Forelimb muscle (tissue), 1 donor: ENCODE measurements at regions not wholly inside any gene's neighbourhood (a gene's known extent, or its start where the extent isn't known, plus 50 kb on each side); places are given as distances from the start of the nearest gene placed in this dataset.
"Not testable (repeated sequence)": the region's sequence is repeated elsewhere in the genome, so short reads cannot be mapped to it uniquely, and the experiment has no call there.

ENCODE experiments used
- DNase-seq: peaks from one replicate; pipeline ENCODE4 v3.0.0-alpha.2; 2013; ENCODE audit warnings: low read depth

DNA sequence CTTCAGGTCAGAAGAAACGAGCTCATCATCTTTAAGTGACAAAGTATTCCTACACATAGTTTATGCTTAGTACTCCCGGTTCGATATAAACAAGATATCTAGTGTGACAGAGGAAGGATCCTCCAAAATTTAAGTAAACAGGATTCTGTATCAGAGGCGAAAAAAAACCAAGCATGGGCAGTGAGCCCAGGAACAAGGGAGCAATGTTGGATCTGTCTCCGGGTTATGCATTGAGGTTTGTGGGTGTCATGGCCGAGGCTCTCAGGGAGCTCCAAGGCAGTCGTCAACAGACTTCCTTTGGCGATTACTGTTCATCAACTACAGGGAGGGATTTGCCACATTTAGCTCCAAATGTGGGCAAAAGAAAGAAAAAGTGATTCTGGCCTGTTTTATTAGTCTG, 319.5 kb downstream of the CBLN4 start:
- no peak for DNase-seq

DNA sequence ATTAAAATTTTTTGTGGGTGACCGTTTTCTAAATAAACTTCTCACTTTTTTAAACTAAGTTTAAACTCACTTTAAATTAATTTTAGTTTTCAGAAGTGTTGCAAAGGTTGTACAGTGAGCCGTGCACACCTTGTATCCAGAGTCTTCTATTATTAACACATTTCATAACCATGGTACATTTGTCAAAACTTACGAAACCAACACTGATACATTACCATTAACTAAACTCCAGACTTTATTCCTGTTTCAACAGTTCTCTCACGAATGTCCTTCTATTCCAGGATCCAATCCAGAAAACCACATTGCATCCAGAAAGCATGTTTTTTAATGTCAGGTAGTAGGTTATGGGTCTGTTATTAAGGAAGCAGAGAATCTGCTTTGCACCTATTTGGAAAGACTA, 319.9 kb downstream of the CBLN4 start:
- no peak for DNase-seq

DNA sequence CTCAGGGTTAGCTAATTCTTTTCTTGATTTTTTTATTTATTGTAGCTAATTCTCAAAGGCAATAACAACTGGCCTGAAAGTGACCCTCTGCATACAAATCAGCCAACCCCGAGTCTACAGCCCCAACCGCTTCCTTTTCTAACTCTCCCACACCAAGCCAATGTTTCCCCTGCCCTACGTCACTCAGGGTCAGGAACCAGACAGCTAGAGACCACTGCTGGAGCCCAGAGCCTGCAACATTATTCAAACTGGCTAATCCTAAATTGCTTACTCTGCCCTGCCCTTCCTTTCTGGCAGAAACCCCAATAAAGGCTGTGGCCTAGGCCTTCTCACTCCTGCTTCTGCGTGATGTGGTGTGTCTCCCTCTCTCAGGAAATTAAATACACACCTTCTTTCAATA, 320.7 kb downstream of the CBLN4 start:
- DNase-seq: no peak

DNA sequence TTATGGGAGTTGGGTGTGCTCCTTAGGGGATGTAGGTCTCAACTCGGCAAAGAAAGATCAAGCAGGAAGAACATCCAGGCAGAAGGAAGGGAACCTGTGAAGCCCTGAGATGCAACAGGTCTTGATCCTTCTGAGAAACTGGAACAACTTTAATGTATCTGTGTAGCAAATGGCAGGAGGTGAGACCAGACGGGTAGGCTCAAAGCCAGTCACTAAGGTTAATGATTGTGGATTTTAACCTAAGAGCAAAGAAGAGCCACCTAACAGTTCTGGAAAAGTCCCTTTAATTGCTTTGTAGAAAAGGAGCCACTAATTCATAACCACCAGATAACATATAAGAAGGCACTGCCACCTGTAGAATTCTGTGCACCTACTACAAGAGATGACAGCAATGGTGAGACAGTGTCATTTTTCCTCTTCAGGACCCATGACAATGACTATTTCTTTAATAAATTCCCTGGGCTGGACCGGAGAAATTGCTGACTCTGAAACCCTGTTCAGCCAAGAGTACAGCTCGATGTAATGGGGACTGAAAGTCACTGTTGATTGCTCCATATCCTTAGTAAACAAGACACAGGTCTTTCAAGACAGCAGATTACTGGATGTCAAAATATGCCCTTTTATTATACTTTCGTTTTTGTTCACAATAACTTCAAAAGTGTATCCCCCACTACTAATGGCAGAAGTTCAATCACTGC, 326.2 kb downstream of the CBLN4 start:
- DNase-seq: no peak

DNA sequence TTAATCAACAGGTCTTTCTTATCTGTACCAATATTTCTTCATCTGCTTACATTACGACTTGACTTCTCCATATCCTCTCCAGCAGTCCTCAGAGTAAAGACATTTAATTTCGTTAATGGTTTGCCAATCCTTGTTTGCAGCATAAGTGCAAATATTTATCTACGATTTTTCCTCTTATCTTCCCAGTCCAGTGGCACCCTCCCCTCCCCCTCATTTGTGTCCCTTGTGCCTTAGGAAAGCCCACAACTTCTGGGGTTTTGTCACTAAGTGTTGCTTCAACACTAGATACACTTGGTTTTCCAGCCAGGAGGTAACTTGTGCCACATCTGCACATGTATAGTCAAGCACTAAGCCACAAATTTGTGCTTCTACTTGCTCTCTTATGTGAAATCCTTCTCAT, 327.2 kb downstream of the CBLN4 start:
- DNase-seq: no peak

DNA sequence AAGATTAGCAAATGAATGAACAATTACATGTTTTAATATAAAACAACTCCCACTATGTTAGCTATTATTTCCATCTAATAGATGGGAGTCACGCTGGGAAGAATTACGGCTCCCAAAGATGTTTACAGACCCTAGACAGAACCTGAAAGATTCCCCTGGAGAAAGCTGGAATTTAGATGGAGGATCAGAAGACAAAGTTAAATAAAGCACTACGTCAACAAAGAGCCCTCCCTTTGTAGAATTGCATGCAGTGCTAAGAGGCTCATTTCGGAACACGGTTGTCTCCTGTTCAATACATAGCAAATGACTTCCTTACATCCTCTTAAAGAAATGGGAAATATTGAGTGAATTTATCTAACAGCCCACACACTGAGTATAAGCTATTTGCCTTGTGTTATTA, 328.3 kb downstream of the CBLN4 start:
- no peak for DNase-seq

DNA sequence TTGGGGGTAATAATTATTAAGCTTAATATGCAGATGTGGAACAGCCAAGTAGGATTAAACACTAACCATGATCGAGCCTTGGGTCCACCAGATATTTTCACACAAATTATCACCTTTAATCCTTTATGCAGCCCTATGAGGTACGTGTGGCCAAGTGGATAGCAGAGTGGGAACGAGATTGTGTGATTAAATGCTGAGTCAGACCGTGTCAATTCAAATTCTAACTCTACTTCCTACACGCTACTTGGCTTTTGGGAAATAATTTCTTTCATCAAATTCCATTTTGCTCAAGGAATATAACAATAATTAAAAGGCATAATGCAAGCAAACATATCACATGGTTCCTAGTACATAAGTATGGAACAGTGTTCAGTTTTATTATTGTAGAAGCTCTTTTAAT, 329.2 kb downstream of the CBLN4 start:
- no peak for DNase-seq

DNA sequence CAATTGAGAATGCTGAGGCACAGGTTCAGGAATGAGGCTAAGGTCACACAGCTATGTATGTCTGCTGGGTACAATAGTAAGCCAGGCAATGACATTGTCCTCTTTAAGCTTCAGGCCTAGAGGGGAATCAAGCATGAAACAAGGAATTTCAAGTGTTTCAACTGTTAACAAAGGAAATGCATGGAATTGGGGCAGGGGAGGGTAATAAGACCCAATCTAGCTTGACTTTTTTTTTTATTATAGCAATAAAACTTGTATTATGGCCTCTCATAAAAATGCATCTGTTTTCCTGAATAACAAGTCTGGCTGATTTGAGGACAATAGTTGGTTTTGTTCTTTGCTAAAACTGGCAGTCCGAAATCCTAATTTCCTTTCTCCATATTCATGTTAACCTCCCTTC, 336.7 kb downstream of the CBLN4 start:
- DNase-seq: no peak

DNA sequence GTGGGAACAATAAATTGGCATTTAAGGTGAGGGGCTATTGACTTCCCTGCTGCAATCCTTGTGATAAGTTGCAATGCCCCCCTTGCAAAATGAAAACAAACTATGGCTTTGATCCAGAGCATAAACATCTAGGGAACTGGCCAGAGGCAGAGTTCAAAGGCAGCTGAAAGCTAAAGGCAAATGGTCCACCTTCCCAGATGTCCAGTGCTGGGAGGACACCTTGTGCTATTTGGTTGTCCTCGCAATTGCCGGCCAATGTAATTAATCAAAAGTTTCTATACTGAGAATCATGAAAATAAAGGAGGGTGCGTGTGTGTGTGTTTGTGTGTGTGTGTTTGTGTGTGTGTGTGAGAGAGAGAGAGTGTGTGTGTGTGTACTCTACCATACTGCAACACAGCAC, 337.4 kb downstream of the CBLN4 start:
- DNase-seq: no peak

DNA sequence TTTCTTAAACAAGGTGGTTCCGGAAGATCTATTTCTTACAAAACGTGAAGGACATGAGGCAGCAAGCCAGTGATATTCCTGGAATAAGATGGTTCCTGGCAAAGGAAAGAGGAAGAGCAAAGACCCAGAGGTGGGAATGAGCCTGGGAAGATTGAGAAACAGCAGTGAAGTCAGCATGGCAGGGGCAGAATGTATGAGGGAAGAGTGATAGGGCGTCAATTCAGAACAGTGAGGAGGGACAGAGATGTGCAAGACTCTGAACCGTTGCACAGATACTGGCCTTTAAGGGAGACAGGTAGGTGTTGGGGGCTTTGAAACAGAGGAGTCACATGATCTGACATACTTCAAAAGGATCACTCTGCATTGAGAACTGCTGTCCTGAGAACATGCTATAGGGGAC, 338.3 kb downstream of the CBLN4 start:
- no peak for DNase-seq

DNA sequence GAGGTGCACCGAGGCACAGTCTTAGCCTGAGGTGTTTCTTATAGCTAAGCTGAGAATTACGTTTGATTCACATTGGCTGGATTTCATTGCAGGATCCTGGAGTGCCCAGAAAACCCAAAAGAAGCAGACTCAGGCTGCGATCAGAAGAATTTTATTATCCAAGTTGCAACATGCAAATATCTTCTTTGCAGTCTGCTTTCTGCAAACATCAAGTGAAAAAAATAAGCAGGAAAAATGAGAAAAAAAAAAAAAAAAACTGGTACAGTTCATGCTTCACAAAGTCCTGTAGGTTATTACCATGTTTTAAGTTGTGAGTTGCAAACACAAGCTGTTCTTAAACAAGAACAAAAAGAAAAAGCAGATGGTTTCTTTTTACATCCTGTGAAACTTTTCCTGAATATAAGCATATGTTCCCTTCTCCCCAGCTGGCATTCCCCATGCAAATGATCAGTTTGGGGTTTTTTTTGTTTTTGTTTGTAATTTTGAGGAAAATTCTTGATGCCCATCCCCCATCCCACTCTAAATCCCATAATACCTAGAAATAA, 349.0 kb downstream of the CBLN4 start:
- DNase-seq: no peak

DNA sequence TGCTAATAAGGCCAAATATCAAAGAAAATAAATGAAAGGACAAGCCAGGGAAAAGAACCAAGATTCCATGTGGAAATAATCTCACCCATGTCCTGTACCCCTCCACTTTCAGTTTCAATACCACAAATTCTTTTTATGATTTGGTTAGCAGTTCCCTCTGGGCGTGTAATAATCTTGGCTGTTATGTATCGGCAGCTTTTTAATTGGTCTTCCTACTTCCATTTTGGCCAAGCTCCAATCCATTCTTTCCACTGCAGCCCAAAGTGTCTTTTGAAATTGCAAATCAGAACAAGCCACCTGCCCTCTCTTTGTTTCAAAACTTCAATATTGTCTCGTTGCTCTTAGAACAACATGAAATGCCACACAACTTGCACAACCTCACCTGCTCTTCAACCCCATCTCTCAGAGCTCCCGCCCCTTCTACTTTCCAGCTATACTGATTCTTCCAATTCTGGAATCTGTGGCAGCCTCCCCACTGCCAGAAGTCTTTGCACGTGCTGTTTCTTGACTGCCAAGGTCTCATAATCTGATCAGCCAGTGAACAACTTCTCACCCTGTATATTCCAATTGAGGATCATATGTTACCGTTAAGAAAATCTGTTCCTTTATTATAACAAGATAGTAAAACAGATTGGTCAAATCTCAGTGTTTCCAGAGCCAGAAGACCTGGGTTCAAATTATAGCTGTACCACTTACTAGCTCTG, 354.5 kb downstream of the CBLN4 start:
- no peak for DNase-seq

DNA sequence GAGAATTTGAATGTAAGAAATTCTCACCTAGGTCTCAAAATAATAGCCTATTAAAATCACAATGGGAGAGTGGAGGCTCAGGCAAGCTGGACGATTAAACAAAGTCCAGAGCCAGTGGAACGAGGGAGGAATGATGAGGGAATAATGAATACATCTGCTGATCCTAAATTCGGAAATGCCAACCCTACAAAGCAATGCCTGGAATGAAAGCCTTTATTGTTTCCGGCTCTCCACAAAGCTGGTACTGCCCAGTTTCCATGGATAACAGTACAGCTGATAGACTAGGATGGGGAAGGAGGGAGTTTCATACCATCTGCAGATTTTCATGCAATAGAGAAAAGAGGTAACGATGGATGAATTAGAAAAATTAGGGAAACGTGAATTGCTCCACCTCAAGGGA, 356.1 kb downstream of the CBLN4 start:
- no peak for DNase-seq

DNA sequence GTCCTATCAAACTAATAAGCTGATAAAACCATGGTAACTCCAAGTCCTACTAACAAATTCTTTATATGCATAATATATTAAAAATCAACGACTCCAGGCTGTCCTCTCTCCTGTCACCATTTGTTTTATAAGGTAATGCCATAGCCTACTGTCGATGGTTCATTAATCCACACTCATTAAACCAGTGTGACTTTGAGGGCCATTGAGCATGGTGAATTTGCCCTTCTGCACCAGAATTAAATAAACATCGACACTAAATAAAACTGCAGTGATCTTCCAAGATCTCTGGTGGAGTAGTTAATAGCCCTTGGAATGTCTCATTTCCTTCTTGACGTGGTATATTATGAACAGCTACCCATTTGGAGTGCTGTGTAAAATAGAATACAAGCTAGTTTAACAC, 358.5 kb downstream of the CBLN4 start:
- no peak for DNase-seq

DNA sequence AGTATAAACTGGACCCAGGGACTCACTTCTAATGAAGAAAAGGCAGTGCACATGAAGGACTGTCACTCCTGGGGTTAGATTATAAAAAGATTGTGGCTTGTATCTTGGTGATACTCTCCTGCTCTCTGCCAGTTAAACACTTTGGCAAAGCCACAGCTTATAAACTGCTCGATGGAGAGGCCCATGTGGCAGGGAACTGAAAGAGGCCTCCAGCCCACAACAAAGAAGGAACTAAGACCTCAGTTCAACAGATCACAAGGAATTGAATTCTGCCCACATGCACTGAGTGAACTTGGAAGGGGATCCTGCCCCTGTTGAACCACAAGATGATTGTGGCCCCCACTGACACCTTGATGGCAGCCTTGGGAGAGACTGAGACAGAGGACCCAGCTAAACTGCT, 363.8 kb downstream of the CBLN4 start:
- DNase-seq: no peak

DNA sequence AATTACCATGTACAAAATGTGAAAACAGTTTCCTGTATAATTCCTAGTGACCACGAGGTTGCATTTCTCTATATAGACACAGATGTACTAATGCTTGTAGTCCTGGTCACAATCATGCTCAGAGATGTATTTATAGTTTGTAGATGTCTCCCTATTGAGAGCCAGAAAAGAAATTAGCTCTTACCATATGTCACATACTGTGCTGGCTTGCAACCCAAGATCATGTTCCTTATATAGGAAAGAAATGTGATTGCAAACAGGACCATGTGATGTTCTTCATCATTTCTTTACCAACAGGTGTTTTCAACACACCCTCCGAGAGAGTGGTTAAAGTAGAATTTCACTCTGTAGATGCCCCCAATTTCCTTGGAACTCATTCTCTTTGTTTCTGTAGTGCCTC, 369.4 kb downstream of the CBLN4 start:
- no peak for DNase-seq

DNA sequence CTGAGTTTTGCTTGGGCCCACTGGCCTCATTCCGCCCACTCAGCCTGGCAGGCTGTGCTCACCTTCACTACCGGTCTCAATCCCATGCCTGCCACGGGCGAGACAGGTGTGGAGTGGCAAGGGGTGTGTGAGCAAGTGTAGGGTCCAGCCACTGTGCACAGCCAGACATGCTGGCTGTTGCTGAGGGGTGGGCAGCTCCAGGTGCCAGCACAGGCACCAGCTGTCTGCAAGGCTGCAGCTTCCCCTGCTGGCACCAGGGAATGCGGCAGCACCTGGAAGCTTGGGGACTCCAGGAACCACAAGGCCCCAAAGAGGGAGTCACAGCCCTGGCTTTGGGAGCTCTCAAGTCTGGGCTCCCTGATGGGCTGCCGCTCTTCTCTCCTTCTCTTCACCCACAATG, 372.7 kb downstream of the CBLN4 start:
- DNase-seq: no peak

DNA sequence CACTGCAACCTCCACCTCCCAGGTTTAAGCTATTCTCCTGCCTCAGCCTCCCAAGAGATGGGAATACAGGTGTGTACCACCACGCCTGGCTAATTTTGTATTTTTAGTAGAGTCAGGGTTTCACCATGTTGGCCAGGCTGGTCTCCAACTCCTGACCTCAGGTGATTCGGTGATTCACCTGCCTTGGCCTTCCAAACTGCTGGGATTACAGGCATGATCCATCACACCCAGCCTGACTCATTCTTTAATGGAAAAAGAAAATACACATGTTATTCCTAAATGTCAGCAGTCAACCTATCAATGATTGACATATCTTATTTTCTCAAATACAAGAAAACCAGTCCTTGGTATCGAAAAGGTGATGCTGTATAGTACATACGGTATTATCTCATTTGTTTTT, 376.2 kb downstream of the CBLN4 start:
- not testable (repeated sequence) for DNase-seq

DNA sequence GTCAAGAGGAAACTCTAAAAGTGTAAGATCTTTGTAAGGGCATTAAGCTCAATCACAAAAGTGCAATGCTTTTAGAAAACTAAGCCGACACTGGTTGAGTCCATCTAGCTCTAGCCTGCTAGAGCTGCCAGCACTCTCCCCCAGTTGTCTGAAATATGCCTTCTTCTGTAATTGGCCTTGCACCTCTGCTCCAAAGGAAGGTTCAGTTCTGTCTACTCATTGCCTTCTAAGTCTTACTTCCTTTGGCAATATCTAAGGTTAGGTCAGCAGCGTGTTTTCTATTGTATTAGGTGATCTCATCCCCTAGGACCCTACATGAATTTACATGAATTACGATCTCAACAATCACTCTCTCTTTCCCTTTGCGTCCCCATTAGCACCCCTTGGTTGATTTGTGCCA, 378.6 kb downstream of the CBLN4 start:
- no peak for DNase-seq

DNA sequence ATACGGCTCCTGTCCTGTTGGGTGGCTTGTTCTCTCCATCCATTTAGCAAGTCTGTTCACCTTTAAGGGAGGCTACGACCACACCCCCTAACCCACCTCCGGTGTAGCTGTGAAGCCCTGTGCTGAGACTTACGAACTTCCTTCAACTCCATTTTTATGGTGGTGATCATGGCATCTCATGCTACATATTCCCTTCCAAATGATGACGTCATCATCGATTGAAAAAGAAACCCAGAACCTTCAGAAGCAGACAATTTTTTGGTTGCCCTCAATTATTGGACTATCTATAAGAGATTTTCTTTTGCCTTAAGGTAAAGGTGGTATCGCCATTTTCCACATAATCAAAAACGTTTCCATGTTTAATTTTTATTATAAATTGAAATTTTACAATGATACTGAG, 389.0 kb downstream of the CBLN4 start:
- DNase-seq: no peak

DNA sequence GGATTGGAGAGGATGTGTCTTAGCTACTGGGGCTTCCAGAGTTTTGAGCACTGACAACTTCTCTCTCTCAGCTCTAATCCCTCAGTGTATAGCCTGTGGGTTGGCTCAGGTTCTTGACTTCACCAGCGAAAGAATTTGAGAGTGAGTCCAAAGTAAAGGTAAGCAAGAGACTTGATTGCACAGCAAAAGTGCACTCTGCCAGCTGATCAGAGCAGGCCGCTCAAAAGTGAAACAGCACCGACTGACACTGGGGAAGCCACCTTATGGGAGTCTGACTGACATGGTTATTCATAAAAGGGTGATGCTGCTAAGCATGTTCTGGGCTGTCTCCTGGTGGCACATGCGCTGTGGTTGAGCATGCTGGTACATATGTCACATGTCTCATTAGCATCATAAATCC, 389.5 kb downstream of the CBLN4 start:
- DNase-seq: no peak

DNA sequence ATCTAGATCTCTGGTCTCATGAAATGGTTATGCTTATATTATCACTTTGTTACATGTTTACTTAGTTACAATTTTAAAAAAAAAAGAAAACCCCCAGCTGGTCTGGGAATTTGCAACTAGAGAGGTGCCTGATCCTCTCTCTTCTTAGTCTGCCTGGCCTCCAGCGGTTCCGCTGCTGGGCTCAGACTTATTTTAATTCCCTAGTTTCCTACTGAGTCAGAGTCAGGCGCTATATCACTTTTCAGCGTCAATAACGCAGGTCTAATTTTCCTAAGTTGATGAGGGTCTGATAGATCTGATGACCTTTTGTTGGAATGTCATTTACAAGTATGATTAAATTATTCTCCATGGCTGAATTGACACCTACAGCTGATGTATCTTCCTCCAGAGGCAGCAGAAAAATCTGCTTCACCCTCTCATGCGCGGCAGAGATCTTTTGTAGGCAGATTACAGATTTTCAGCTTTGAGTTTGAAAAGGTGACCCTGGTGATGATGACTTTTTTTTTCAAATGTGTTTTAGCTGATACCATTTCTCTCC, 391.0 kb downstream of the CBLN4 start:
- DNase-seq: no peak

DNA sequence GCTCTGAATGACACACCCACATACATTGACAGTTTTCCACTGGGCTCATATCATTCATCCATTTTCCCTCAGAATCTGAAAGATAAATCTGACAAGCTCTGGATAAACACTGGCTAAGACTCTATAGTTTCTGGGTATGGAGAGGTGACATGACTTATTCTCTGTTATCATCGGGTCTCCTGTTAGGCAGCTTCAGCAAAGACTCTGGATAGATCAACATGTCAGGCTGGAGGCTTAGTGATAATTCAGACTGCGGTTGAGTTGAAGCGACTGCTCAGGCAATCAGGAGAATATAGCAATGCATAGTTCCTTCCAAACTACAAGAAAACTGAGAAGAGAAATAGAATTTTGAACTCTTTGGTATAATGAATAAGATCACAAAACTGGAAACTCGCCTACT, 394.6 kb downstream of the CBLN4 start:
- no peak for DNase-seq
